ENCODE measurements at regions not wholly inside any gene's neighbourhood (a gene's known extent, or its start where the extent isn't known, plus 50 kb on each side); places are given as distances from the start of the nearest gene placed in this dataset.

- TF ChIP-seq, protein P1, sequence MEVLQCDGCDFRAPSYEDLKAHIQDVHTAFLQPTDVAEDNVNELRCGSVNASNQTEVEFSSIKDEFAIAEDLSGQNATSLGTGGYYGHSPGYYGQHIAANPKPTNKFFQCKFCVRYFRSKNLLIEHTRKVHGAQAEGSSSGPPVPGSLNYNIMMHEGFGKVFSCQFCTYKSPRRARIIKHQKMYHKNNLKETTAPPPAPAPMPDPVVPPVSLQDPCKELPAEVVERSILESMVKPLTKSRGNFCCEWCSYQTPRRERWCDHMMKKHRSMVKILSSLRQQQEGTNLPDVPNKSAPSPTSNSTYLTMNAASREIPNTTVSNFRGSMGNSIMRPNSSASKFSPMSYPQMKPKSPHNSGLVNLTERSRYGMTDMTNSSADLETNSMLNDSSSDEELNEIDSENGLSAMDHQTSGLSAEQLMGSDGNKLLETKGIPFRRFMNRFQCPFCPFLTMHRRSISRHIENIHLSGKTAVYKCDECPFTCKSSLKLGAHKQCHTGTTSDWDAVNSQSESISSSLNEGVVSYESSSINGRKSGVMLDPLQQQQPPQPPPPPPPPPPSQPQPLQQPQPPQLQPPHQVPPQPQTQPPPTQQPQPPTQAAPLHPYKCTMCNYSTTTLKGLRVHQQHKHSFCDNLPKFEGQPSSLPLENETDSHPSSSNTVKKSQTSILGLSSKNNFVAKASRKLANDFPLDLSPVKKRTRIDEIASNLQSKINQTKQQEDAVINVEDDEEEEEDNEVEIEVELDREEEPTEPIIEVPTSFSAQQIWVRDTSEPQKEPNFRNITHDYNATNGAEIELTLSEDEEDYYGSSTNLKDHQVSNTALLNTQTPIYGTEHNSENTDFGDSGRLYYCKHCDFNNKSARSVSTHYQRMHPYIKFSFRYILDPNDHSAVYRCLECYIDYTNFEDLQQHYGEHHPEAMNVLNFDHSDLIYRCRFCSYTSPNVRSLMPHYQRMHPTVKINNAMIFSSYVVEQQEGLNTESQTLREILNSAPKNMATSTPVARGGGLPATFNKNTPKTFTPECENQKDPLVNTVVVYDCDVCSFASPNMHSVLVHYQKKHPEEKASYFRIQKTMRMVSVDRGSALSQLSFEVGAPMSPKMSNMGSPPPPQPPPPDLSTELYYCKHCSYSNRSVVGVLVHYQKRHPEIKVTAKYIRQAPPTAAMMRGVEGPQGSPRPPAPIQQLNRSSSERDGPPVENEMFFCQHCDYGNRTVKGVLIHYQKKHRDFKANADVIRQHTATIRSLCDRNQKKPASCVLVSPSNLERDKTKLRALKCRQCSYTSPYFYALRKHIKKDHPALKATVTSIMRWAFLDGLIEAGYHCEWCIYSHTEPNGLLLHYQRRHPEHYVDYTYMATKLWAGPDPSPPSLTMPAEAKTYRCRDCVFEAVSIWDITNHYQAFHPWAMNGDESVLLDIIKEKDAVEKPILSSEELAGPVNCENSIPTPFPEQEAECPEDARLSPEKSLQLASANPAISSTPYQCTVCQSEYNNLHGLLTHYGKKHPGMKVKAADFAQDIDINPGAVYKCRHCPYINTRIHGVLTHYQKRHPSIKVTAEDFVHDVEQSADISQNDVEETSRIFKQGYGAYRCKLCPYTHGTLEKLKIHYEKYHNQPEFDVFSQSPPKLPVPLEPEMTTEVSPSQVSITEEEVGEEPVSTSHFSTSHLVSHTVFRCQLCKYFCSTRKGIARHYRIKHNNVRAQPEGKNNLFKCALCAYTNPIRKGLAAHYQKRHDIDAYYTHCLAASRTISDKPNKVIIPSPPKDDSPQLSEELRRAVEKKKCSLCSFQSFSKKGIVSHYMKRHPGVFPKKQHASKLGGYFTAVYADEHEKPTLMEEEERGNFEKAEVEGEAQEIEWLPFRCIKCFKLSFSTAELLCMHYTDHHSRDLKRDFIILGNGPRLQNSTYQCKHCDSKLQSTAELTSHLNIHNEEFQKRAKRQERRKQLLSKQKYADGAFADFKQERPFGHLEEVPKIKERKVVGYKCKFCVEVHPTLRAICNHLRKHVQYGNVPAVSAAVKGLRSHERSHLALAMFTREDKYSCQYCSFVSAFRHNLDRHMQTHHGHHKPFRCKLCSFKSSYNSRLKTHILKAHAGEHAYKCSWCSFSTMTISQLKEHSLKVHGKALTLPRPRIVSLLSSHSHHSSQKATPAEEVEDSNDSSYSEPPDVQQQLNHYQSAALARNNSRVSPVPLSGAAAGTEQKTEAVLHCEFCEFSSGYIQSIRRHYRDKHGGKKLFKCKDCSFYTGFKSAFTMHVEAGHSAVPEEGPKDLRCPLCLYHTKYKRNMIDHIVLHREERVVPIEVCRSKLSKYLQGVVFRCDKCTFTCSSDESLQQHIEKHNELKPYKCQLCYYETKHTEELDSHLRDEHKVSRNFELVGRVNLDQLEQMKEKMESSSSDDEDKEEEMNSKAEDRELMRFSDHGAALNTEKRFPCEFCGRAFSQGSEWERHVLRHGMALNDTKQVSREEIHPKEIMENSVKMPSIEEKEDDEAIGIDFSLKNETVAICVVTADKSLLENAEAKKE (CRISPR knock-in tag; IDR thresholded peaks at IDR 0.05), result no peak
- no peak for TF ChIP-seq NANOG (IDR thresholded peaks at IDR 0.05; ENCODE audit: borderline replicate concordance)
- no peak for TF ChIP-seq ZNF114 (CRISPR knock-in tag; IDR thresholded peaks at IDR 0.05)
- TF ChIP-seq EZH2 (IDR thresholded peaks at IDR 0.05; ENCODE audit: low read depth, unreplicated experiment), result no peak
- TF ChIP-seq CREB1 (CRISPR knock-in tag; IDR thresholded peaks at IDR 0.05; ENCODE audit: low read depth), result no peak
Observed at GRCh38 chr3:111414531-111414930, 127.5 kb upstream of the CD96 start (continued).

DNA sequence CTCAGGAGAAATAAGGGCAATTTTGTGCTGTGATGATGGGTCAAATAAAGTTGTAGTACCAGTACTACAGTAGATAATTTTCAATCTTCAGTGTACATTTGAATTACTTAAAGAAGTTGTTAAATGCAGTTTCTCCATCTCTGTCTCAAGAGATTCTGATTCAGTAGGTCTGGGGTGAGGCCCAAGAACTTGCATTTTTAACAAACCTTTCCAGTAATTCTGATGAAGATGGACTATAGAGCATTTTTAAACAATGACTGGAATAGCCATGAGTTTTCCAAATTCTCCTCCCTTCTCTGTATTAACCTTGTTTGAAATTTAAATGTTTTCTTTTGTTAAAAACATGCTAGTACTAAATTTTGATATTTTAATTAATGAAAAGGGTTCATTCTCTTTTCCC, 127.0 kb upstream of the CD96 start:
- Histone ChIP-seq H2AFZ (no peak overlapping the region), H3K9me2 (ENCODE audit: insufficient read depth) (no peaks in the 10 kb centered on the region), H3K79me2 (replicated peaks; ENCODE audit: insufficient read depth) (no peaks in the 10 kb centered on the region), H3F3A (replicated peaks; ENCODE audit: low read depth) (no peaks in the 10 kb centered on the region), H4K20me1 (replicated peaks; ENCODE audit: insufficient read depth) (no peaks in the 10 kb centered on the region), H3K4me3 (no peak overlapping the region), H3K4me2 (no peak overlapping the region), H3K27me3 (ENCODE audit: insufficient read depth) (no peaks in the 10 kb centered on the region), H3K36me3 (ENCODE audit: insufficient read depth) (no peaks in the 10 kb centered on the region), H3K4me1 (ENCODE audit: insufficient read depth) (no peaks in the 10 kb centered on the region), H3K27ac (ENCODE audit: low read depth) (no peak overlapping the region)
- H3K36me3 Mint-ChIP-seq (ENCODE audit: low read depth), result no peaks in the 10 kb centered on the region
- no peak overlapping the region for H3K4me3 Mint-ChIP-seq
- no peaks in the 10 kb centered on the region for H3K9me3 Mint-ChIP-seq
- DNase-seq (ENCODE audit: low spot score) (no peak), ATAC-seq (no peak)
- H3K27me3 Mint-ChIP-seq (ENCODE audit: insufficient read depth, low read depth, poor library complexity), result no peaks in the 10 kb centered on the region
- peaks cover 7% of the 10 kb centered on the region for H3K4me1 Mint-ChIP-seq
- TF ChIP-seq JUNB (IDR thresholded peaks at IDR 0.05; ENCODE audit: unreplicated experiment), result no peak
- TF ChIP-seq ZNF331 (CRISPR knock-in tag; IDR thresholded peaks at IDR 0.05; ENCODE audit: low read depth), result no peak
- TF ChIP-seq, protein P1 (CRISPR knock-in tag; IDR thresholded peaks at IDR 0.05), result no peak
- no peak overlapping the region for H3K27ac Mint-ChIP-seq
